ENCODE measurements at regions not wholly inside any gene's neighbourhood (a gene's known extent, or its start where the extent isn't known, plus 50 kb on each side); places are given as distances from the start of the nearest gene placed in this dataset.

DNA sequence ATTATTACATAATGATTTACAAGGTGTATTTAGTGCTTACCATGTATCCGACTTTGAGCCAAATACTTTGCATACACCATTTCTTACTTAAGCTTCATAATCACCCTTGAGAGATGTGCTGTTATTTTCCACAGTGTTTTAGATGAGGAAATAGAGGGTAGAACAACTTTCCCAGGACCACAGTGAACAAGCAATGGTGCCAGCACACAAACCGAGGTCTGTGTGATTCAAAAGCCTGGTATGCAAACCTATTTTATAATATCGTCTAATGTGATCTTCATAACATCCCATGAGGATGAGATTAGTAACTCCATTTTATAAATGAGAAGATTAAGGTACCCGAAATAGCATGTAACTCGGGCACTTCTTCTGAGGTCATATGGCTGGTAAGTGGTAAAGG is 294.7 kb downstream of the NSG2 start:
- no peak for DNase-seq
- in situ Hi-C loops (cut with MboI; ENCODE audit: low pct_unique_long_range_greater_than_20kb, low sequenced_read_pairs) = no loop called here

DNA sequence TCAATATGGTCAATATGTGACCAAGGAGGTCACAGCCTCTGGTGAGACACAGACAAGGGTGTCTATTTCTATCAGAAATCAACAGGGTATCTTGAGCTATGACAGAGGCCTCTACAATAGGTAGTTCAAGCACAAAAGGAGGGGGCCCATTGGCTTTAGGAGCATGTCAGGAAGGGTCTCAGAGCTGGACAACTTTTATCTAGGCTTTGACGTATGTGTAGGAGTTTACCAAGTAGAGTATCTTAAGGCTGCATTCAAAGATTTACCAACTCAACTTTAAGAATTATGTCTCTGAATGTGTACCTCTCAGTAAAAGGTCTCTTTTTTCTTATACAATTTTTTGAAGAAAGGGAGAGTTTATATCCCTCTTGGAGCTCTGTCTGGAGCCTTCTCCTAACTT is 297.2 kb downstream of the NSG2 start:
- in situ Hi-C loops (cut with MboI; ENCODE audit: low pct_unique_long_range_greater_than_20kb, low sequenced_read_pairs) = no loop called here
- DNase-seq = no peak

DNA sequence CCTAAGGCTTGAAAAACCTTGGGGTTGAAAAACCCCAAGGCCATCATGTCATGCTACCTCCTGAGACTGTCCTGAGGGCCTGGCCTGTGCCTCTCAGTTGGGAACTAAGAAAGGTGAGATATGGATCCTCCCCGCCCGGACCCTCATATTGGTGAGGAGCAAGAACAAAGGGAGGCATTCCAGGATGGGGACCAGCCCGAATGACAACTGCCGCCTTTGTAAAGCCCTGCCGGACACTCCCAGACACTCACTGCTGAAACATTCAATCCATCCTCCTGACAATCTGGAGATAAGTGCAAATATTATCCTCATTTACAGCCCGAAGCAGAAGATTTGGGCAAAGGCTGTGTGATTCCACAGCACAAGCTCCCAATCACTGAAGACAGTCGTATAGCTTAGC is 298.3 kb downstream of the NSG2 start:
- in situ Hi-C loops (cut with MboI; ENCODE audit: low pct_unique_long_range_greater_than_20kb, low sequenced_read_pairs) = no loop called here

DNA sequence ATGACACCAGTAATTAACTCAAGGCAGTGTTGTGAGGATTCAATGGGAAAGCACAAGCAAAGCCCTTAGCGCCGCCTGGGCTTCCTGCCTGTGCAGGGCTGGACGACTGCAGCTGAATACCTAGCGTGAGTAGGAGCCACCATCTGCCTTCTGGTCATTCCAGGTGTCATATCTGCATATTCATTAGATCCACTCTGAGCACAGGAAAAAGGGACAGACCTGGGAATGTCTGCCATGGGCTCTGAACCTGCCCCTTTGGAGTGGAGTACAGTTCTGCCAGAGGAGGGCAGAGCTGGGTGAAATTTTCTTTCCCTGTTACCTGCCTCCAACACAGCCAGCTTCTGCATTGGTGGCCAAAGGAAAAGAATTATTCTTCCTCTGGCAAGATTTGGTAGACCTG is 298.8 kb downstream of the NSG2 start:
- no peak for DNase-seq
- in situ Hi-C loops (cut with MboI; ENCODE audit: low pct_unique_long_range_greater_than_20kb, low sequenced_read_pairs) = no loop called here

More for the DNA sequence above, 298.3 kb downstream of the NSG2 start:
- DNase-seq = no peak

DNA sequence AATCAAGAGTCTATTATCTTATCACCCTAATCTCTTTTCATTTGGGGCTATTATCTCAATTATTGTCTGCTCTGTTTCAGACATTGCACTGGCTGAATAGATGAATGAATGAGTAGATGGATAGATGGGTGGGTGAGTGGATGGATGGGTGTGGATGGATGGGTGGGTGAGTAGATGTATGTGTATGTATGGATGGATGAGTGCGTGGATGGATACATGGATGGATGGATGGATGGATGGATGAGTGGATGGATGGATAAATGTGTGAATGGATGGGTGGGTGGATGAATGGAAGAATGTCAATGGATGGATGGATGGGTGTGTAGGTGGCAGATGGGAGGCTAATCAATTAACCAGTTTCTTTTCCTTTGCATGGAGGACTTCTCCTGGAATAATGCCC is 301.7 kb downstream of the NSG2 start:
- in situ Hi-C loops (cut with MboI; ENCODE audit: low pct_unique_long_range_greater_than_20kb, low sequenced_read_pairs) = no loop called here
- DNase-seq = no peak

DNA sequence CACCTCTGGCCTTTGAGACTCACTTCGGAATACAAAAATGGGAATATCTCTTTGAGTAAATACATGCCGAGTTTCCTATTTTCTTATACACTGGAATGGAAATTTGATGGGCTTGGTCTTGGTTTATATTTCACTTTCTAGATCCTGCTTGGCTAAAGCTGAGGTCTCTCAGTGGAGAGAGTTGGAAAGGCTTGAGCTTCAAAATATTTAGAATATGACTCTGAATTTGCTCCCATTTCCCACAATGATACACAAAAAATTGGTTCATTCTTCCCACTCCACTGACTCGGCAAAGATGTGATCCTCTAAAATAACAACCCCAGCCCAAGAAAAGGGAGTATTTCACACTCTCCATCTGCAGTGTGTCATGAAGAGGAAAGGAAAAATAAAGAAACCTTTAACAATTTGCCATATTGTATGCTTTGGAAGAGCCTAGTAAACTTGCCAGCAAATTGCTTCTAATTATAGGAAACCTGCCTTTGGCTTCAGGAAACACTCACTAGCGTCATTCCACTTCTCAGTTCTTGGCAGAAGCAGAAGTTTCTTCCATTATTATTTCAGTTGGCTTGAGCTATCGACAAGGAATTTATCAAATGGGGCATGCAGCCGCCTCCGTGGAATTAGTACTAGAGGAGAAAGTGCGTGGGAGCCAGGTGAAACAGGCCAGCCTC is 302.9 kb downstream of the NSG2 start:
- in situ Hi-C loops (cut with MboI; ENCODE audit: low pct_unique_long_range_greater_than_20kb, low sequenced_read_pairs) = no loop called here
- DNase-seq = no peak

DNA sequence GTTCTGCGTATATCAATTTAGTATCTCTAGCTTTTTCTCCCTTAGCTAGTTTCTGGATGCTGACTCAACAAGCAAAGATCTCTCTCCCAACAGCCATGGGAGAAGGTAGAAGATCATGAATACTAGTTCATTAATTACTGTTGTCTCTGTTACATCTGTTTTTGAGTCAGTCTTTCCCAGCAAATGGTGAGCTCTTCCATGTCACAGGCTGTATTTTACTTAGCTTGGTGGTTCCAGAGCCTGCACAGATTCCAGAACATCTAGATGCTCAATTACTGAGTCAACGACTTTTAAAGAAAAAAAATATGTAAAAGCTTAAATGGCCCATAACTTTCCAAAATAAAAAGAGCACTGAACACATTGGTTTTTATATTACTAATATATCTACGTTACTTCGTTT is 307.2 kb downstream of the NSG2 start:
- in situ Hi-C loops (cut with MboI; ENCODE audit: low pct_unique_long_range_greater_than_20kb, low sequenced_read_pairs) = no loop called here
- no peak for DNase-seq

DNA sequence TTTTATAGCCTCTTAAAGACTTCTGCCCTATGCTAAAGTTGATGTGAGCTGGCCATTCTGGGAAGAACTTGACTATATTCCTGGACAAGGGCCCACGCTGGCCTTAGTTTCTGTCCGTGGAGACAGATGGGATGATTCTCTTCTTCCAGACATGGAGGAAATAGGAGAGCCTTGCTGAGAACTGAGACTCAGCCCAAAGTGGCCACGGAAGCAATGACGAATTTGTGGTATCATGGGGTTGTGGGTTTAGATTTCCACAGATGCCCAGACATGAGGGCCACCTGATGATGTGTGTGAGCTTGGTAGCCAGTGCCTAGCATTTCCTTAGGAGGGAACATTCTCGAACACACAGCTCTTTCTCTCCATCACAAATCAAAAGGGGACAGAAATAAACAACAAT is 309.1 kb downstream of the NSG2 start:
- in situ Hi-C loops (cut with MboI; ENCODE audit: low pct_unique_long_range_greater_than_20kb, low sequenced_read_pairs) = no loop called here
- DNase-seq = no peak

DNA sequence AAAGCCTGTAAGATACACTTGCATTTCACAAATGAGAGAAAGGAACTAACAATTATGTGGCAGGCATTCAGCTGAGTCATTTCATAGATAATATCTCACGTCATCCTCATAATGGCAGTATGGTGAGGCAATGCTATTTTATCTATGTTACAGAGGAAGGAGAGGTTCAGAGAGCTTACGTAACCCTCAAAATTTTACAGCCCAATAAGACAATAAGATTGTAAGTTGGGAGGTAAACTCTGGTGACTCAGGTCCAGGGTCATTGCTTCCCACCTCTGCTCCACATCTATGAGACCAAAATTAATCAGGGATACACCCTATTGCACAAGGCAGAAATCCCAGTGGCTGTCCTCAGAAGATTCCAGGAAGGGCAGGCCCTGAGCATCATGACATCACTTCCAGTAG is 309.7 kb downstream of the NSG2 start:
- DNase-seq = no peak
- in situ Hi-C loops (cut with MboI; ENCODE audit: low pct_unique_long_range_greater_than_20kb, low sequenced_read_pairs) = no loop called here

DNA sequence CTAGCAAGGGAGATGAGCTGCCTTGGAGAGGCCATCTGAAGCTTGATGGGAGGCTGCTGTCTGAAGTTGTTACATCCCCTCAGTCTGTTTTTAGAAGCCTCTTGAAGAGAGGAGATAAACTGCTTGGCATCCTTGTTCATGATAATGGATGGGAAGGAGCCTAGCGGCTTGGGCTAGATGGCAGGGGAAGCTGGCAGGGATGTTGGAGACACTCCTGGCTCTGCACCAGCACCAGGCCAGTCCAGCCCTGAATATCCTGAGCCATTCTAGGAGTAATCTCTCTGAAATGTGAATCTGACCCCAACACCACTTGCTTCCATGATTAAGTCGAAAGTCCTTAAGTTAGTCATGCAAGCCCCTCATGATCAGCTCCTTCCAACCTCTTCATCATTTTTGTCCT is 310.5 kb downstream of the NSG2 start:
- in situ Hi-C loops (cut with MboI; ENCODE audit: low pct_unique_long_range_greater_than_20kb, low sequenced_read_pairs) = no loop called here
- no peak for DNase-seq

DNA sequence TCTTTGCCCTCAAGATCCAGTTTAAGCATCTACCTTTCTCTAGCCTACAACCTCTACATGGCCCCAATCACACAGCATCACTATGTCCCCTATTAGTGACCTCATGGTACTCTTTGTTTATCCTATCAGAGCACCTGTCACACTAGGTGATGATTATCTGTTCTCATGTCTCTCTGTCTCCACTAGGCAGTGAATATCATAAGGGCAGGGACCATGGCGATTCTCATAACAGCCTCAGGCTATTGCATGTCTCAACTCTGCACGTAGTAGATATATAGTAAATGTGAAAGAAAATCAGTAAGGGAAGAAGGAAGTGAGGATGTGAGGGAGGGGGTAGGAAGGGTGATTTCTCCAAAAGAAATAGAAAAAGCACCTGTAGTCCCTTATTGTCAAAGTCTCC is 311.0 kb downstream of the NSG2 start:
- in situ Hi-C loops (cut with MboI; ENCODE audit: low pct_unique_long_range_greater_than_20kb, low sequenced_read_pairs) = no loop called here
- no peak for DNase-seq

DNA sequence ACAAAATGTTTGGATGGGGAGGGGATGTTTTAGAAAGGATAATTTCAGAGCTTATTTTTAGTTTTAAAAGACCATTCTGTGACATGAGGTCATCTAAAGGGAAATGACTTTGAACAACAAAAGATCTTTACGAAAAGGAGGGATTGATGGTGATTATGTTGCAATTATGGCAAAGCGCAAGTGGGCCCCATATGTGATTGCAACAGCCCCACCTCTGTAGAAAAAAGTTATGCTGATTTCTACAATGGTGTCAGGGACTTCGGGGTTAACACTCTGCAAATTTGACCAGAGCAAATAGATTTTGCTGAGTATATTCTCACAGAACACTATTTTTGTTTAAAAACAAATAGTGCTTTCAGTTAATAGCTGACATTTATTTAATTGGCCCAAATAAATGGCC is 312.8 kb downstream of the NSG2 start:
- in situ Hi-C loops (cut with MboI; ENCODE audit: low pct_unique_long_range_greater_than_20kb, low sequenced_read_pairs) = no loop called here
- no peak for DNase-seq

DNA sequence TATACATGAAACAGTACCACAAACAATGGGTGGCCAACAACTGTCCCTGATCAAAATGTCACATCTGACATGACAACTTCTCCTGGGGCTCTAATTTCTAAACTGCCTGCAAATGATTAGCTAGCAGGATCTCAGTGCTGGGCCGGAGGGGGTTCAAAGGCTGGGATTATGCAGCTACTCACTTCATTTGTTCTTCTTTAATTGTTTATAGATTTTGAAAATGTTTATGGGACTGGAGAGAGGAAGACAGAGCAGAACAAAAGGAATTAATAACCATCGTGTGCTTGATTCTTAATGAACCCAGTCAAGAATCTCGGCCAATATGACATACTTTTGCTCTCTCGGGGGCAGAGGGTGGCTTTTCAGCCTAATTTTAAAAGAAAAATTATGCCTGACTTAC is 313.6 kb downstream of the NSG2 start:
- in situ Hi-C loops (cut with MboI; ENCODE audit: low pct_unique_long_range_greater_than_20kb, low sequenced_read_pairs) = no loop called here

DNA sequence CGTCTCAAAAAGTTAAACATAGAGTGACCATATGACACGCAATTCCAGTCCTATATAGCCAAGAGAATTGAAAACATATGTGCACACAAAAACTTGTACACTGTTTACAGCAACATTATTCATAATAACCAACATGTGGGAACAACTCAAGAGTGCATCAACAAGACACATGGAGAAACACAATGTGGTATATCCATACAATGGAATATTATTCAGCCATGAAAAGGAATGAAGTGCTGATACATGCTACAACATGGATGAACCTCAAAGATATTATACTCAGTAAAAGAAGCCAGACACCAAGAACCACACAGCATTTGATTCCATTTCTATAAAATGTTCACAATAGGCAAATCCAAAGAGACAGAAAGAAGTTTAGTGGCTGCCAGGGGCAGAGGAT is 317.0 kb downstream of the NSG2 start:
- DNase-seq = no peak
- in situ Hi-C loops (cut with MboI; ENCODE audit: low pct_unique_long_range_greater_than_20kb, low sequenced_read_pairs) = no loop called here

More for the DNA sequence above, 313.6 kb downstream of the NSG2 start:
- DNase-seq = no peak

DNA sequence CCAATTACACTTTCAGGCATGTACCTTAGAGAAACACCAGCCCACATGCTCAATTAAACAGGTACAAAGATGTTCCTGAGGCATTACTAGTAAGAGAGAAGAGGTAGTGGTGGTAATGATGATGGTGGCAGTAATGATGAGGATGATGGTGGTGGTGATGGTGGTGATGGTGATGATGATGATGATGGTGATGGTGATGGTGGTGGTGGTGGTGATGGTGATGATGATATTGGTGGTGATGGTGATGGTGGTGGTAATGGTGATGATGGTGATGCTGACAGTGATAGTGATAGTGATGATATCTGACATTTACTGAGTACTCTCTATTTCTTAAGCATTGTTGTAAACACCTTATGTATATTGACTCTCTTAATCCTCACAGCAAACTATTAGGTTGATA is 318.4 kb downstream of the NSG2 start:
- DNase-seq = no peak
- in situ Hi-C loops (cut with MboI; ENCODE audit: low pct_unique_long_range_greater_than_20kb, low sequenced_read_pairs) = no loop called here

DNA sequence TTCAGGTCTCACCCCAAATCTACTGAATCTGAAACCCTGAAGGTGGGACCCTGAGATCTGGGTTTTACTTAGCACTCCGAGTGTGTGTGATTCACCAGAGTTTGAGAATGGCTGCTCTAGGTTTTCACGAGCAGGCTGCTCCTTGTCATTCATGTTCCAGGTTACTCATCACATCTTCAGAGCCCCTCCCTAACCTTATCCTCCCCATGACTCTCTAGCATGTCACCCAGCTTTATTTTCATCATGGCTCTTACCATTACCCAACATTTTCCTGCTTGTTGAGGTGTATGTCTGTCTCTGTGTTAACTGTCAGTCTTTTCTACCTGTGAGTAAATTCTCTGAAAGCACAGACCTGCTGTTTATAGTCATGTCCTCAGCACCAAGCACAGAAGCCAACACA is 319.2 kb downstream of the NSG2 start:
- no peak for DNase-seq
- in situ Hi-C loops (cut with MboI; ENCODE audit: low pct_unique_long_range_greater_than_20kb, low sequenced_read_pairs) = no loop called here

DNA sequence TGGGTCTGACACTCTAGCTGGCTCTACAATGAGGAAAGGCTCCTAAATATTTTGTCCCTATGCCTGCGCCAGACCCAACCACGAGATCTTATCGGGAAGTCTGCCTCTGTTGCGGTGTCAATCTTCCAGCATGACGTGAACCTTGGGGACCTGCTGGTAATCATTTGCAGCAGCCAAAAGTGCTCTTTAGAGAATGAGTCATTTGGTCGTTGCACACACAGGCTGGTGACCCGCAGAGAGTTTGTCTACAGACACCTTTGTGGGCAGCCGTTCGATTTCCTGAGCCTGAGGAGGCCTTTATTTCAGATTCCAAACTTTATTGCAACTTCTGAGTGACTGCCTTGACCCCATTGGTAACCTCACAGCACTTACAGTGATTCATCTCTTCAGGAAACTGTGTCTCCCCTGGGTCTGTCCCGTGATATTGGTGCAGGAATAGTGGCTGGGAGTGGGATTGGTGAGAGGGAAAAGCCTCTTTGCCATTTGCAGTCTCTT is 326.1 kb downstream of the NSG2 start:
- in situ Hi-C loops (cut with MboI; ENCODE audit: low pct_unique_long_range_greater_than_20kb, low sequenced_read_pairs) = no loop called here
- DNase-seq = no peak

DNA sequence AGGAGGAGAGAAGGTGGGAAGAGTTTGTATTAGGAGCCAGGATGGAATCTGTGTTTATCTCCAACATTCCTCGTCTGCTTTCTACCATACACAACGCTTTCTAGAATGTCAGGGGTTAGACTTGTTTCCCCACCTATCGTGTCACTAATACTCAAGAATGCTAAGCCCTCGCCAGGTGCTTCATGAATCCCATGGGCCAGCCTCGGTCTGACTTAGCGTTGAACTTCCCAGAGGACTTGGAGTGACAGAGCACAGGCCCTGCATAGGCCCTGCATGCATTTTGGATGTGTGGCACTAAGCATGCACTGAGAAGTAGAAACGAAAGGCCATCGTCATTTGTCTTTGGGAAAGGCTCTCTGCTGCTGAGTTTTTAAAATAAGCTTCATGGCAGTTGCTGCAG is 328.7 kb downstream of the NSG2 start:
- in situ Hi-C loops (cut with MboI; ENCODE audit: low pct_unique_long_range_greater_than_20kb, low sequenced_read_pairs) = no loop called here
- no peak for DNase-seq

DNA sequence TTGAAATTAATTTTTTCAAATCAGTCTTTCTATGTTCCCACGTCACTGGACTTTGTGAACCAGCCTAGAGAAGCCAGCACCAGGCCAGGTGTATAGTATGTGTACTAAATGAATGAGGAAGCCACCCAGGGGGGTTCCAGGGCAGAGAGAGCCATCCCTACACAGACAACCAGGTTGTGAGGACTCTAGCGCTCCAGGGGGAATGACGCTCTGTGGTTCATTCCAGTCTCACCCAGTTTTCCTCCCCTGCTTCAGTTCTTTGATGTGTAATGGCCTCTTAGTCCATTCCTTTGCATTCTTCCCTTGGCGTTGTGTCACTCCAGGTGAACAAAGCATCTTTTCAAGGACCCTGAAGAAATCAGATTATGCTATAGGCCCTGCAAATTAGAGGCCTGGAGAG is 330.6 kb downstream of the NSG2 start:
- in situ Hi-C loops (cut with MboI; ENCODE audit: low pct_unique_long_range_greater_than_20kb, low sequenced_read_pairs) = no loop called here
- no peak for DNase-seq

DNA sequence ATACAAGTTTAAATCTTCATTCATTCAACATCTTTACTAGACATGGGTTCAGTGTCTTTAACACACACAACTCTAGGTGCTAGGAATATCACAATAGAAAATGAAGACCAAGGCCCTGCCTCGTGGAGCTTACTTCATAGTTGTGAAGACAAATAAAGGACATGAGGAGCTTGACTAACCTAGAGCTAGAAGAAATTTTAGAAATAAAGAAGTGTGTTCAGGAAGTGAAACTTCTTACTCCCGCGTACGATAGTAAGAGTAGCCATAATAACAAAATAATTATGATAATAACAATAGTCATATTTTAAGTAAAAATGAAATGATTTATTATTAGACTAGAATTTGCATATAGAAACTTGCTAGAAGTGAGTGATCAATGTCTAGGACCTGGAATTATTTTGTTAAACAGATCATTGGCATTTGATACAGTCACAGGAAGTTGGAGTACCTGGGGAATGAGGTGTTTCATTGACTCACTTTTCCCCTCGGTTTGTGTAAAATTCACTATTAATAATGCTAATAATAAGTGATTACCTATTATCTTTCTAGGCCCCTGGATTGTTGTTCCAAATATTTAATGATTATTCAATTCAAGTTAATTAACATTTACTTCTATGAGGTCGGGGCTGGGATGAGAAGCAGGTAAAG is 331.3 kb downstream of the NSG2 start:
- DNase-seq = no peak
- in situ Hi-C loops (cut with MboI; ENCODE audit: low pct_unique_long_range_greater_than_20kb, low sequenced_read_pairs) = no loop called here

Measured in KBM-7 (cell line).